HG02943 (cell line): ENCODE measurements at regions not wholly inside any gene's neighbourhood (a gene's known extent, or its start where the extent isn't known, plus 50 kb on each side); places are given as distances from the start of the nearest gene placed in this dataset.

Experiments
- ATAC-seq: cut with Tn5 transposase; IDR thresholded peaks from one replicate; pipeline ENCODE4 v1.9.1; 2021; ENCODE audit warnings: mild to moderate bottlenecking, low read depth, moderate library complexity; ENCODE audit not compliant: unreplicated experiment

DNA sequence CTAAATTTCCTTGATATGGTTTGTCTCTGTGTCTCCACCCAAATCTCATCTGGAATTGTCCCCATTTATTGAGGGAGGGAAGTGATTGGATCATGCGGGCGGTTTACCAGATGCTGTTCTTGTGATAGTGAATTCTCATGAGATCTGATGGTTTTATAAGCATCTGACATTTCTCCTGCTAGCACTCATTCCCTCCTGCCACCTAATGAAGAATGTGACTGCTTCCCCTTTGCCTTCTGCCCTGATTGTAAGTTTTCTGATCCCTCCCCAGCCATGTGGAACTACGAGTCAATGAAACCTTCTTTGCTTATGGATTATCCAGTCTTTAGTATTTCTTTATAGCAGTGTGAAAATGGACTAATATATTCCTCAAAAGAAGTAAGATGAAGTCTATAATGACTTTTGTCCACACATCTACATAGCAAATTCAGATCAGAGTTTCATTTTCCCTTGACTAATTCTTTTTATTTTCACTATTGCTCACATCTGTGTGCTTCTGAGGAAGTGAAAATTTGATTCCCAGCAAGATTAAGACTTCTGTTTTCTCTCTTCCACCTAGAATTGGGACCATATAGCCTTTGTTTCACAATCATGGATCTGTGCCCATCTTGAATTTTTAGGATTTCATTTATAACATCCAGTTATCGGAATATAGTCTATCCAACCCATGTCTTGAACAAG is 393.5 kb downstream of the DMAC1 start:
- peak; percentile 62 for ATAC-seq

DNA sequence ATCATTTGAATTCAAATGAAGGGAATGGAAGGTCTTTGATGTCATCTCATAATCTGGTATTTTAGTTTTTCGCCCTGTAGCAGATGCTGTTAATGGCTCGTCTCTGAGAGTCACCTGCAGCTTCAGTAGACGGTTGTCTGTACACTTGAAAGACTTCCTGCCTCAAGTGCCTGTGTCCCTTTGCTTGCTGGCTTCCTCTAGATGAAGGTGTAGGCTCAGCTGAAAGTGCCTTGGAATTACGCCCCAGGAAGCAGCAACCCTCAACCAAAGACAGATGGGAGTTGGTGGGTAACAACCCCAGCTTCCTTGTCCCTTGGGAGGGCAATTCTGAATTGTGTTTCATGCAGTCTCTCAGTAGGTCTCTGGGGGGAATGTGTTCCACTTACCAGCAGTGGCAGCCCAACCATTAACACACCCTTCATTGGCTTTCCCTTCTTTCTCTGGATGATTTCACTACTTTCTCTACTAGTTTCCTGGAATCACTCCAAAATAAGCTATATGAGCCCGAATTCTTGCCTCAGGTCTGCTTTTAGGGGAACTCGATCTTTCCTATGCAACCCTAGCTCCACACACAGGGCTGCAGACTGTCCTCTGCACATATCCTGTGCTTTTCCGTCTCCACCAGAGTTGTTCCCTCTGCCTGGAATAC is 395.6 kb downstream of the DMAC1 start:
- no peak for ATAC-seq

DNA sequence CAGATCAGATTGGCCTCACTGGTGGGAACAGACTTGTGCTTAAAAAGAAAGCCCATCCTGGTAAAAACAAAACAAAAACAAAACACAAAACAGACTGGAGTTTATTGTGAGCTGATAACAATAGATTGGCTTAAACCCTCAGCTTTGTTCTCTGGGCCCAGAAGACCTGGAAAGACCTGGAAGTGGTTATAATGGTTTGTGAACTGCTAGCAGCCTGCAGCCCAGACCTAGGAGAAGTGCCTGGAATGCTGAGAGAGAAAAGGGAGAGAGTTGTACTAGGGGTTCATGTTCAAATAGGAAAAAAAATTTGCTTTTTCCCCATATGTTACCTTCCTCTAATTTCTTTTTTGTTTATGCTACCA is 396.6 kb downstream of the DMAC1 start:
- no peak for ATAC-seq

DNA sequence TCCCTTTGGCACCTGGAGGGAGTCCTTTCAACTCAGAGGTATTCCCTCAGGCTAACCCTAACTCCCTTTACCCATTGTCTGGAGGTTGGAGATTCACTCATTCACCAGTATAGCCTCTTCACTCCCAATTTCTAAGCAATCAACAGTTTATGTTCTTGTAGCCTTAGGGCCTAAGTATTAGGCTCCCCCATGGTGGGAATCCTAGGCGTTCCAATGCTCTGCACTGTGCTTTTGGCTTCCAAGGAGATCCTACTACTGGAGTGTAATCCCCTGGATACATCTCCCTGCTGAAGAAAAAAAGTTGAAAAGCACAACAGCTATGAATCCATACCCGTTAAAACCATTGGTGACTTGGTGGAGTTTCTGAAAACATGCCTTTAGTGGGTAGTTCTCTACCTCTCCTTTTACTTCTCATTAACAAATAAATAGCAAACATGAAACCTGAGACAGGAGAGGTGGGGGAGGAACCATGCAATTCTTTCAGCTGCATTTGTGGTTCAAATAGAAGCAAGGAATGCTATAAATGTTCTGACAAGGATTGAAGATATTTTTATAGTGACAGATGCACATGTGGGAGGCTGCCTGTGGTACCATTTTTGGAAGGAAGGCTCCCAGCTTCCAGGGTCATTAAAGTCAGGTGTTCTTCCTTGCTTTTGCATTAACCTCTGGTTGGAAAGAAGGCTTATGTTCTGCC is 397.1 kb downstream of the DMAC1 start:
- ATAC-seq: no peak

DNA sequence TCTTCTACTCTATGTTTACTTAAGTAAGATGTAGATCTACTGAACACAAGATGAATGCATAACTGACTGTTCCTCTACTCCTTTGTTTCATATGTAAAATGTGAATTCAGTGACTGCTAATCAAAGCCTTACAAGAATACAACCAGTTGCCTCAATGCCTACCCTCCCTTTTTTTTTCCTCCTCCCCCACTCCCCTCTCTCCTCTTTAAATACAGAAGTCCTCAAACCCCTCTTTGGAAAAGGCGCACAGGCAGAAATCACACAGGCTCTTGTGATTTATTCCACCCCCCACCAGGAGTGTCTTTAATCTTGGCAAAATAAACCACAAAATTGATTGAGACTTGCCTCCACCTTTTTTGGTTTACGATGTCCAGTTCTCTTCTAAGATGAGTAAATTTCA is 398.5 kb downstream of the DMAC1 start:
- ATAC-seq: no peak

DNA sequence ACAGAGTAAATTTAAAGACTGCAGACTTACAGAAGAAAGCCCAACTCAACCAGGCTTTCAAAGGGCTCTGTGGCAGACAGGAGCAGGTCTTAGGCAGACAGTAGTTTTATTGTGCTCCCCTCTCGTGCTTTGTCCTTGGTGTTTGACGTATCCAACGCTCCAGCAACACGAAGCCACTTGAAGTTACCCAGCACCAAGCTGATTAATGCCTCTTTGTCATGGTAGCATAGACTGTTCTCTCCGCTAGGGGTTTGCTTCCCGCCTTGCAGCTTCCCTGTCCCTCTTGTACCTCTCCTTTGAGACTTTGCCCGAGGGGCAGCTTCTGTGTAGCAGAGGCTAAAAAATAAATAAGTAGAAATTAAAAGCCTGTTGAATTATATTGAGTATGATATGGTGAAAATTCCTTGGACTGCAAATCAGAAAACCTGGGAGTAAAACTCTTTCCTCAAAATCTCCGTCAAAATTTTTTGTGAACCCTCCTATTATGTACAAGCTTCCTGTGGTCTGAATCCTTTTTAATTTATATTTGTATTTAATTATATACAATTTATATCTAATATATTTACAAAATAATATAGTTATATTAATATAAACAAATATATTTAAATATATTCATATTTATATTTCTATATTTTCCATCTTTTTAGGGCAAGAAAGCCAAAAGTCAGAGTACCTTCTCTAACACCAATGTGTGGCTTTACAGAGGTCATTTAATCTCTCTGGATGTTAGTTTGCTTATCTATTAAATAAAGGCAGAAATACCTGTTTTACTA is 405.4 kb downstream of the DMAC1 start:
- ATAC-seq: no peak

DNA sequence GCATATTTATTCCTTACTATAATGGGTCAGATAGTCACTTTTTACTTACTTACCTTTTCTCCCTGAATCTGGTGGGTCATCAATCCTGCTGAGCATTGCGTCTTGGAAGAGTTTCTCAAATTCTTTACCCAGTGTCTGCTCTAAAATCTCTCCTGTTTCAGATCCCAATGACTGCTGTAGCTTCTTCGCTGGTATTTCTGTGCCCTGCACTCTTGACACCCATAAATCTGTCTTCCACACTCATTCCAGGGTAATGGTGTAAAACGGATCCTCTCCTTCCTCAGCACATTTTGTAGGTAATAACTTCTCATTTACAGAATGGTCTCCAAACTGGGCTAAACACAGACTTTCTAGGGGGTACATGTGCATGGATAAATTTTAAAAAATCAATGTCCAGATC is 407.4 kb downstream of the DMAC1 start:
- ATAC-seq: no peak

DNA sequence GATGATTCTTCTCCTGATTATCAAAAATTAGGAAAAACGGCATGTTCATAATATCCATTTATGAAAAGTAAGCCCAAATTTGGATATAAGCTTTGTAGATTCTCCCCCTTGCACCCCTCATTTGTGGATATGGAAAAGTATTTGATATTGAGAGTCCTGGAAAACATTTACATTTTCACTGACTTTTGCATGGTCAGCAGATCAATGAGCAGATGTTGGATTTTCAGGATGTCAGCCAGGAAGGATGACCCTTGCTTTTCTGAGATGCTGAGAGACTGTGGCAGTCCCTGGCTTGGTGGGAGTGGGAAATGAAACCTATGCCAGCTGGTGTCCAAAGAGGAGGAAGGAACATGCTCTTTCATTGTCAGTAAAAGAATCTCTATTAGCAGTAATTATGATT is 410.8 kb downstream of the DMAC1 start:
- ATAC-seq: no peak

DNA sequence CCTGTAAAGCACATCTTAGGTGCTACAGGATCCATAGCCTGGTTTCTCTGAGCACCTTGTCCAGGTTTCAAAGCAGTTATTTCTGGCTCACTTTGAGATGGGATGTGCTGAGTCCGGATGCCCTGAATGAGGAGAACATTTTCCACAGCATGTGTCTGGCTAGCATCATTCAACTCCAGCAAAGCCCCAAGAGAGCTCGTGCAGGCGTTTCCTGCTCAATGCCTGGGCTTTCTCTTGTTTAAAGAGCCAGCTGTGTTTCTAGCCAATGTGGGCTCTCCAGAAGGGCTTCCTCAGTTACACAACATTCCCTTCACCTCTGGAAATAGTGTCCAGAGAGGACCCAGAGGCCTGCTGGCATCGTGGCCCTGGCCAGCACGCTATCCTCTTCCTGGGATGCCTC is 411.7 kb downstream of the DMAC1 start:
- no peak for ATAC-seq

DNA sequence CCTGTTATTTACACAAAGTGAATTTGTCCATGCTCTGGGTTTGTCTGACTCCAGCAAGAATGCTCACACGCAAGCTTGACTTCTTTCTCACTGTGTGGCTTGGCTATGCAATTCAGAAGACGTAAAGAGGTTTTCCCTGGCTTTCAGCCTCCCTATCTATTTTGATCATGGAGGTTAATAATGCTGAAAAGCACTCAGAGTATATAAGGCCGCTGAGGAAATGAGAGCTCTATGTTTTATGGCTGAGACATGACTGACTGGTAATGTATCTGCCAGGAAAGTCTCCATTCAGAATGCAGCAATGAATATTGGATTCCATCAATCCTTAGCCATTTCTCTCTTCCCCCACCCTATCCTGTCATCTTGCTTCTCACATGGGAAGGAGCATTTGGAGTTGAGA is 417.3 kb downstream of the DMAC1 start:
- no peak for ATAC-seq

DNA sequence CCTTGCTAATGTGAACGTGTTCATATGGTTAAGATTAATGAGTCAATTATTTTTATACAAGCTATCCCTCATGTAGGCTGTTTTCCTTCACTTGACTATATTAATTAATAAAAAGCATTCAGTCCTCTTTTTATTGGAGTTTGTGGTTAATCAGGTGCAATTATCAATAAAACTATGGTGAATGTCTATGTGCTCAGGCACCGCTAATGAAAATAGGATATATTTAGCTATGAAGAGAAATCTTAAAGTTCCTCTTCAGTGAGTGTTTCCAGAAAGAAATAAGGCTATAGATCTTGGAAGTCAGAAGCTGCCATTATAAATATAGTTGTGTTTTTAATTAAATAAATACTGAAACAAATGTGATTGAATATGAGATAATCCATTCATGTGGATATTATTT is 422.1 kb downstream of the DMAC1 start:
- no peak for ATAC-seq

DNA sequence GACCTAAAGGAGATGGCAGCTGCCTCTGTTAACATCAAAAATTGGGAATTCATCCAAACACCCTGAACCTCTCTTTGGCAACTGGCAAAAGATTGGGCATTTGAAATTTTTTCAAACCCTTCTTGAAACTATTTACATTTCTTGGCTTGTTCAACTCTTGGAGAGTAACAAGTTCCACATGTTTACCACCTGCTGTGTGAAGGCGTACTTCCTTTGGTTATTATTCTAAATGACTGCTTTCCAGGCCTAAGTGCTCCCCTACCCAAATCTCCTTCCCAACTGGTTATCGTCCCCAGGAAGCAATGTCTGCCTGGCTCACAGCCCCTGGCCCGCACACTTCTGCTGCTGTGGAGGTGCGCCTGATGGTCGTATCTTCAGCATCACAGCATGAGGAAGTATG is 422.7 kb downstream of the DMAC1 start:
- no peak for ATAC-seq

DNA sequence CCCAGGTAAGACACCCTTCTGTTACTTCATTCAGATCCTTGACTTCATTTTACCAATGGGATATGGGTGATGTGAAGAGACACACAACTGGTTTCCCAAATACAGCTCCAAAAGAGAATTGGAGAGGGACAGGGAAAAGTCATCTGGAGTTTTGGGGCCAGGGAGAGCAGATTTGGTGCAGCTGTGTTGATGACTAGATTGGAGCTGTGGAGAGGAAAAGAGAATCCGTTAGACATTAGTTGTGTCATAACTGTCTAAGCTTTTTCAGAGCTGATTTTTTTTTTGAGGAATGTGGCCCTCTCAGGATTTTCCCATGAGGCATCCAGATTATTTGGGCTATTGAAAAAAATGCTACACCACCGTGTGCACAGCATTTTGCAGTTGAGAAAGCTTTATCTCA is 423.4 kb downstream of the DMAC1 start:
- no peak for ATAC-seq

DNA sequence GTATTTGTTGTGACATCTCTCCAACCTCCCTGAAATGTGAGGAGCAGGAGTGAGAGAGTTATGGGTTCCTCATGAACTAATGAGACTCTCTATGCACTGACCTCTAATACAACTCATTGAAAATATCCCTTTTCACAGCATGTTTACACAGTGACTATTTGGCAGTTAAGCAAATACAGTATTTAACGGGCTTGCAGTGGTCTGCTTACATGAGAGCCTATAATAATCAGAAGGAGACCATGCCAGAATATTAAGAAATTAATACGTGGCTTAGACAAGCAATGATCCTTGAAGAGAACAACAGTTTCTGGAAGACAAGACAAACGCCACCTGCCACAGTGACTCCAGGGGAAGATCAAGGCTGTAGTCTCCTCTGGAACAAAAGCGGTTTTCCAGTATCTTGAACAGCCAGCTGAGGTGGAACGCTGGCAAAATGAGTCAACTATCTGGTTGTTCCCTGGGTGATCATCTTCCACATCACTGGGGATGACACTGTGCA is 424.5 kb downstream of the DMAC1 start:
- ATAC-seq: no peak

DNA sequence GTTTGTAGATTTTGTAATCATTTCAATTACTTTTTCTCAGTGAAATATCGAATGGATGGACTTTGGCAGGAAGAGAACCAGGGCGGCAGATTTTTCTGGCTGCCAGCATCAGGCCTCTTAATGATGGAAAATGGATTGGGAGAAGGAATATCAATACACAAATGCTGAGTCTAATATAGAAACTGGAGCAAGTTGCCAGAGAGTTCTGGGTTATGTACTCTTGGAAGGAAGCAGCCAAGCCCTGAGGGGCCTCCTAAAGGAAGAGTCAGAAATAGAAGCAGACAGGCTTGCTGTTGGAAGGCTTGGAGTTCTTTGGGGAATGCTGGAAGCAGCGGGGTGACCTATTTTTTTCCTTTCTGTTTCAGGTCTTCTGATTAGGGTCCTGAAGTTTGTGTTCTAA is 428.6 kb downstream of the DMAC1 start:
- ATAC-seq: no peak

DNA sequence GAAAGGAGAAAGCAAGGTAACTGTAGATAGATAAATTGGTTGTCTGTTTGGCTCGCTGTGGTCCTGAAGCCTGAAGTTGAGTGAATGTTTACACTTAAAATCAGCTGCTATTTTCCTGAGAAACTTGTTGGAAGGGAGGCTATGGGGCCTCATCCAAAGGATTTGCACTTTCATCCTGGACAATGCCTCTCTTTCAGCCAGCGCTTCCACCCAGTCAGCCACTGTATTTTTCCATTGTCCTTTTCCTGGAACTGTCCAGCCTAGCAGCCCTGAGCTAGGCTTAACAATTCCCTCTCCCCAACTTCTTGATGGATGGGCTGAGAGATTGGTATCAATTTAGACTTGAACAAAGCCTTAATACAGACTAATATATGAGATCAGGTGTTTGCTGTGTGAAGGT is 429.2 kb downstream of the DMAC1 start:
- no peak for ATAC-seq

DNA sequence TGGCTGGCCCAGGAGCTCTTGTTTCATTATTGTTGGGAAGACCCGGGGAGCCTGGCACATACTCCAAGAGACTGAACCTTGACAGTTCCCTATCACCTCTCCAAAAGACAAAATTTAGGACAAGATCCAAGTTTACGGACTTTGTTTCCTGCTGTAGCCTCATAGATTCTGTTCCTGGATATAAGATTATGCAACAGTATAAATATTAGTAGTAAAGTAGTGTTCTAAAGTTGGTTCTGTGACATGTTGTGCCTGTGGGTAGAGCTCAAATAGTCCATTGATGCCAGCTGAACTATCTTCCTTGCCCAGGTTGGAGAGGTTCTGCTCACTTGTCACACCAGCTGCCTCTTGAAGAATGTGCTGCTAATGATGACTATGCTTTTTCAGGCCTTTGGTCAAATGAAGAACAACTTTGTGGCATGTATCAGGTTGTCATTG is 430.2 kb downstream of the DMAC1 start:
- ATAC-seq: no peak

DNA sequence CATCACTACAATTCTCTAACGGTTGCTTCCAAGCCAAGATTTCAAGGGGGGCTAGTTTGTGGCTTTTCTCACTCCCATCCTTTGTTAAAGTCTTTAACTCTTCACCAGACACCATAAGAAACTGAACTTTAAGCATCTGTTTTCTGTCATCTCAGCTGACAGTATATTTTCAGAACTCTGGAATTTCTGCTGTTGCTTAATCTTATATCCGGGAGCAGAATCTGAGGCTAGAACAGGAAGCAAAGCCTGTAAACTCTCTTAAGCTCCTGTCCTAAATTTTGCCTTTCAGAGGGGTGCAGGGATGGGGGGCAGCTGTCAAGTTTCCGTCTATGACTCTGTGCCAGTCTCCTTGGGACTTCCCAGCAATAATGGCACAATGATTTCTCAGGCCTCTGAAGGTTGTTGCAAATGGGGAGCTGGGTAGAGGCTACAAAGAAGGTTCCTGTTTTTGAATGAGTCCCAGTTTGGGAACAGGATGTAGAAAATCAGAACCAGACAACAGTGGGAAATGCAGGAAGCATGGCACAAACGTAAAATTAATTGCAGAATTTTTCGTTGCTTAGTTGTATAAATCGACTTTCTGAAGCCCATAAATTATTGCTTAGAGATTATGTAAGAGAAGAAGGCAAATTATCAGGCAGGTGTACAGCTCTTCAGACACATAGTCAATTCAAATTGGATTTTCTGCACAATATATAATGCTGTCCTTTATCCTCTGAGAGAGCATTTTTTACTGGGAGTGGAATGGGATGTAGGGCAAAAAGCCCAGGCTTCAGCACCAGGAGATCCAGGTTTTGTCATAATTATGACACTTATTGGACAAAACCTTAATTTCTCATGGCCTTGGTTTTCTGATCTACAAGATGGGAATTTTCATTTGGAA is 430.9 kb downstream of the DMAC1 start:
- ATAC-seq: no peak

DNA sequence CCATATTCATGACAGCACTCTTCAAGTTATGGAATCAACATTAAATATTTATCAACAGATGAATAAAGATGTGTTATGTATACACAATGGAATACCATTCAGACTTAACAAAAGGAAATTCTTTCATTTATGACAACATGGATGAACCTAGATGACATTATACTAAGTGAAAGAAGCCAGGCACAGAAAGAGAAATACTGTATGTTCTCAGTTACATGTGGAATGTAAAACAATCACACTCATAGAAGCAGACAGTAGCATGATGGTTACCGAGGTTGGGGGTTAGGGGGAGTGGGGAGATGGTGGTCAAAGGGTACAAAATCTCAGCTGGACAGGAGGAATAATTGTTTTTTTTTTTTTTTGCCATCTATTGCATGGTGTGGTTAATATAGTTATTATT is 431.9 kb downstream of the DMAC1 start:
- no peak for ATAC-seq

DNA sequence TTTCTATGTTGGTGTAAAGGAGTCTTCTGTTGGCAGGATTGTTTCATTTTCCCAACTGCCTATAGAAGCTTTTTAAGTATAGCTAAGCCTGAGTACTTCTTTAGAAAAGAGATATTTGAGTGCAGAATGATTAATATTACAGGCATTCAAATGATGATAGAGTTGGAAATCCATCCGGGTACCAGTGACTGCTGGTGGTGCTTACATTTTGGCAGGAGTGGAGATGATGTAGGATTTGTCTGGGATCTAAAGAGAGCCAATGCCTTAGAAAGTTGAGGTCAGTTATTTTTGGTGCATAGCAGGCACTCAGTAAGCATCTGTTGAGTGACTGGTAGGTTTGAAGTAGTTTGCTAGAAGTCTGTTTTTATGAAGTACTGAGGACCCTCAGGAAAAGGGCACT is 433.5 kb downstream of the DMAC1 start:
- ATAC-seq: no peak
